SU-DHL-6 (cell line): ENCODE measurements at regions not wholly inside any gene's neighbourhood (a gene's known extent, or its start where the extent isn't known, plus 50 kb on each side); places are given as distances from the start of the nearest gene placed in this dataset.
"Not testable (repeated sequence)": the region's sequence is repeated elsewhere in the genome, so short reads cannot be mapped to it uniquely, and the experiment has no call there.

Experiments used
- H2AFZ ChIP-seq: fragments of 200-600 bp; sonication (generic); 2 replicates; pipeline ENCODE4 v1.6.1; 2014; ENCODE audit warnings: low read depth, mild to moderate bottlenecking, moderate library complexity, mixed read lengths, antibody characterized with exemption, low read length; ENCODE audit not compliant: severe bottlenecking
- H3F3A ChIP-seq: fragments of 200-600 bp; shearing (Covaris generic); 2 replicates; pipeline ENCODE4 v1.6.0; 2016; ENCODE audit warnings: antibody characterized with exemption, mild to moderate bottlenecking; ENCODE audit not compliant: insufficient read depth
- H3K27ac ChIP-seq: fragments of 200-600 bp; sonication (generic); 2 replicates; pipeline ENCODE4 v1.5.1; 2016; ENCODE audit warnings: low read depth, mild to moderate bottlenecking, low read length, moderate library complexity, mixed read lengths
- H3K27me3 ChIP-seq: fragments of 200-600 bp; sonication (generic), shearing (Covaris generic); 2 replicates; pipeline ENCODE4 v1.6.0; 2014; ENCODE audit warnings: mild to moderate bottlenecking, low read length
- H3K36me3 ChIP-seq: fragments of 200-600 bp; sonication (generic); 2 replicates; pipeline ENCODE4 v1.6.1; 2014; ENCODE audit warnings: mild to moderate bottlenecking, low read length, mixed read lengths
- H3K4me2 ChIP-seq: fragments of 300-600, 200-600 bp; shearing (Covaris generic), sonication (generic); 2 replicates; pipeline ENCODE4 v1.6.0; 2014; ENCODE audit warnings: low read length, low read depth, mild to moderate bottlenecking; ENCODE audit not compliant: poor library complexity, severe bottlenecking
- H3K4me3 ChIP-seq: fragments of 200-600 bp; sonication (generic); 2 replicates; pipeline ENCODE4 v1.5.1; 2014; ENCODE audit warnings: antibody characterized with exemption, low read length, mild to moderate bottlenecking, mixed read lengths; ENCODE audit not compliant: insufficient read depth, poor library complexity, severe bottlenecking
- H3K79me2 ChIP-seq: fragments of 200-600 bp; sonication (generic); 2 replicates; pipeline ENCODE4 v1.6.1; 2014; ENCODE audit warnings: mild to moderate bottlenecking, low read length, moderate library complexity; ENCODE audit not compliant: insufficient read depth
- H3K9ac ChIP-seq: fragments of 200-600 bp; sonication (generic); 2 replicates; pipeline ENCODE4 v1.7.0; 2014; ENCODE audit warnings: mild to moderate bottlenecking, low read length
- H3K9me2 ChIP-seq: fragments of 200-600 bp; sonication (generic); replicated peaks from 2 replicates; pipeline ENCODE4 v1.6.1; 2014; ENCODE audit warnings: low read length; ENCODE audit not compliant: insufficient read depth
- H3K9me3 ChIP-seq: fragments of 200-600 bp; sonication (generic); 2 replicates; pipeline ENCODE4 v1.6.1; 2014; ENCODE audit warnings: low read length, mixed read lengths; ENCODE audit not compliant: insufficient read depth
- H4K20me1 ChIP-seq: fragments of 200-600 bp; sonication (generic); 2 replicates; pipeline ENCODE4 v1.6.1; 2014; ENCODE audit warnings: low read depth, mild to moderate bottlenecking, antibody characterized with exemption, low read length, moderate library complexity, mixed read lengths

DNA sequence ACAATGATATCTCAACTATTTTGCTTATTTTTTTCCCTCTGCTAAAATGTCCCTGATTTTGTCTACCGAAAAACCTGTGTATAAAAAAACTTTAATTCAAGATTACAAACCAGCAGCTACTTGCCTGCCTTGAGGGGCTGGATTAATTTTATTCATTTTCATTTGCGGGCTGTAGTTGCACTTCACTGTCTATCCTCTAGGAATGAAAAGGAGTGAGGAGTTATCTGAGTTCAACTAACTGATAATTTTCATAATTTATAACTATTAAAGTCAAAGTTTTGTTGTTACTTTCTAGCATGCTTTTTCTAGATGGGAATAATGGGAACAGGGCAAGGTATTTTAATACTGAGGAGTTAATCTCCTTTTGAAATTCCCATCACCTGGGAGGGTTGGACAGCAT, 50.3 kb upstream of the AGTPBP1 start:
- H3K9me2 ChIP-seq, H4K20me1 ChIP-seq, H3K36me3 ChIP-seq, H3K4me2 ChIP-seq, H3K79me2 ChIP-seq, H2AFZ ChIP-seq, H3K27me3 ChIP-seq, H3K9ac ChIP-seq, H3K4me3 ChIP-seq, H3K9me3 ChIP-seq, H3F3A ChIP-seq, H3K27ac ChIP-seq: not testable (repeated sequence)

DNA sequence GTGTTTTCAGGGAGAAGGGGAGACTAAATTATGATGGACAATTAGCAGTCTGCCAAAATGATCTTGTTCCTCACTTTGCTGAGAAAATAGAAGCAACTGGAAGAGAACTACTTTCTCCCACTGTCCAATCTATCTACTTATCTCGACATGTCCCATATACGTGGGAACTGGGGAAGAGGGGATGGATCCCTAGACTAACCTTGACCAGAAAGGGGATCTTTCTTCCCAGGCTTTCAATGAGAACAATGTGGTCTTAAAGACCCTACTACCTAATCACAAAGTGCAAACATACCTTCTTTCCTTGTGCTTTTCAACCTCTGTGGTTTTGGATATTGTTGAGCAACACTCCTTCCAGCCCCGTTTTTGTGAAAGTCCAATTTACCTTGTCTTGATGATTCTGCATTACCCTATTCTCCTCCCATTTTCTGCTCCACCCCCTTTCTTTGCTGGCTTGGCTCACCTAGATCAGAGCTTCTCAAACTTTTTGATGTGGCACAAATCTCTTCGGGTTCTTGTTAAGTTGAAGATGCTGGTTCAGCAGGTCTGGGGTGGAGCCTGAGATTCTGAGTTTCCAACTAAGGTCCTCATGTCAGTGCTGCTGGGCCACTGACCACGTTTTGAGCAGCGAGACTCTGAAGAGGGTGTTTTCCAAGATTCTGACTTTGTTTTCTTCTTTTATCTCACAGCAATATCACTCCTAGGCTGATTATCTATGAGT, 61.4 kb upstream of the AGTPBP1 start:
- H3F3A ChIP-seq, H3K4me3 ChIP-seq, H3K27me3 ChIP-seq, H3K27ac ChIP-seq, H2AFZ ChIP-seq, H3K9me2 ChIP-seq, H4K20me1 ChIP-seq, H3K36me3 ChIP-seq, H3K9me3 ChIP-seq, H3K4me2 ChIP-seq, H3K79me2 ChIP-seq, H3K9ac ChIP-seq: not testable (repeated sequence)

DNA sequence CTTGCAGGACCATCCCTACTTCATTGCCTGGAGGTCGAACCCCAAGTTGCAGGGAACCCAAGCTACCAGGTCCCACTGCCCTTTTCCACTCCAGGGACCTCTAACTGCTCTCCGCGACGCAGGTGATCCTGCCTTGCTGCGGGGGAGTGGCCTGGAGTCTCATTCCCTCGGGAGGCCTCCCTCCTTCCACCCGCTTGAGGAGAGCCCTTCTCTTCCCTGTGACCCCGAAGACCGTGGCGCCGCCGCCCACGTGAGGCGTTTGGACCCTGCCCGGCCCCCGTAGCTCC, 63.0 kb upstream of the AGTPBP1 start:
- not testable (repeated sequence) for H3K9me3 ChIP-seq, H3K27ac ChIP-seq, H4K20me1 ChIP-seq, H3K79me2 ChIP-seq, H3F3A ChIP-seq, H3K27me3 ChIP-seq, H3K9me2 ChIP-seq, H3K36me3 ChIP-seq
- H2AFZ ChIP-seq = peak overlapping the region; percentile 80
- H3K4me3 ChIP-seq = peak overlapping the region; percentile 77
- peak overlapping the region; percentile 71 for H3K4me2 ChIP-seq
- peak overlapping the region; percentile 72 for H3K9ac ChIP-seq

GRCh38 chr9:85805134-85806005, 63.6 kb upstream of the AGTPBP1 start:
- H3F3A ChIP-seq, H3K79me2 ChIP-seq, H4K20me1 ChIP-seq, H3K36me3 ChIP-seq, H3K9me3 ChIP-seq, H3K9me2 ChIP-seq, H3K27ac ChIP-seq, H3K27me3 ChIP-seq: not testable (repeated sequence)
- peak overlapping the region; percentile 80 for H2AFZ ChIP-seq
- peak overlapping the region; percentile 77 for H3K4me3 ChIP-seq
- H3K4me2 ChIP-seq = peak overlapping the region; percentile 71
- peak overlapping the region; percentile 72 for H3K9ac ChIP-seq

DNA sequence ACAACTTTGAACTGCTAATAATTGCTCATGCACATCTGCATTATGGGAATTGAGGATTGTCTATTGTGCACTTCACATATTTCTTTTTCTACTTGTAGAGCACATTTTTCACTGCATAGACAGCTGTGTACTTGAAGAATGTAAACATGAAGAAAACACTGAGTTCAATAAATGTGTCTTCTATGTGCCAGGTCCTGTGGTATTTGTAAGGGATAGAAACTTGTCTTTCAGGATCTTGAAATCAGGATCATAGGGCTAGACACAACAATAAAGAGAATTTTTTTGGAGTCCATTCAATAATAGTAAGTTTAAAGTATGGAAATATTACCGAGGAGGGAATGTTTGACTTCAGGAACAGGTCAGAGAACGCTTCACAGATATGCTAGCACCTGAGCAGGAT, 66.6 kb upstream of the AGTPBP1 start:
- not testable (repeated sequence) for H3K9ac ChIP-seq, H3K4me3 ChIP-seq, H3K4me2 ChIP-seq

DNA sequence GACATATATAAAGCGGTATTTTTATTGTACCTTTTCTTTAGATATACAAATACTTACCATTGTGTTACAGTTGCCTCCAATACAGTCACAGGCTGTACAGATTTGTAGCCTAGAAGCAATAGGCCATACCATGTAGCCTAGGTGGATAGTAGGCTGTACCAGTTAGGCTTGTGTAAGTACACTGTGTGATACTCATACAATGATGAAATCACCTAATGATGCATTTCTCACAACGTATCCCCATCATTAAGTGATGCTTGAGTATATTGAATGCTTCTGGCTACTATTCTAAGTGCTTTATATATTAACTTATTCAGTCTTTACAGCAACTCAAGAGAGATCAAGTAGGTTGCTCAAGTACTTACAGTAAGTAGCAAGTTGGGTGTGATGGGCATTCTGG, 71.6 kb upstream of the AGTPBP1 start:
- H3K36me3 ChIP-seq, H3K9ac ChIP-seq, H4K20me1 ChIP-seq, H3F3A ChIP-seq, H3K27ac ChIP-seq, H3K9me2 ChIP-seq, H3K4me2 ChIP-seq, H3K9me3 ChIP-seq, H3K79me2 ChIP-seq, H3K27me3 ChIP-seq, H2AFZ ChIP-seq, H3K4me3 ChIP-seq: not testable (repeated sequence)

More for the DNA sequence above, 66.6 kb upstream of the AGTPBP1 start:
- H3F3A ChIP-seq, H2AFZ ChIP-seq, H3K9me2 ChIP-seq, H3K36me3 ChIP-seq, H3K79me2 ChIP-seq, H3K27me3 ChIP-seq, H3K9me3 ChIP-seq, H4K20me1 ChIP-seq, H3K27ac ChIP-seq: not testable (repeated sequence)

DNA sequence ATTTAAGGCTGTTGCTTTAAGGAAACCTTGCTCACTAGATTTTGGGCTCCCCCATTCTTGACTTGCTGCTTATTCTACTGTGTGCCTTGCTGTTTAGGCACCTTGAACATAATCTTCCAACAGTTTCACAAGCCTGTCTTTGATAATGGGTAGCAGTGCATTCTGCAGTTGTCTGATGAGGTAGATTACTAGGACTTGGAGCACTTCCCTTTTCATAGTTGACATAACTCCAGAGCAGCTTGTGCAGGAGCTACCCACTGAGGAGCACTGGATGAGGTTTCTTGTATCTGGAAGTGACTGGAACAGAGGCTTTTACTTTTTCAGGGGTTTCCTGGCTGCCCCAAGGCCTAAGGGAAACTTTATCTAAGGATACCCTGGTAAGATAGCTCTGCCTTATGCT, 73.0 kb upstream of the AGTPBP1 start:
- H3K4me2 ChIP-seq, H3K36me3 ChIP-seq, H3K27ac ChIP-seq, H4K20me1 ChIP-seq, H3K4me3 ChIP-seq, H3K79me2 ChIP-seq, H3K9me3 ChIP-seq, H3F3A ChIP-seq, H3K9me2 ChIP-seq, H2AFZ ChIP-seq, H3K9ac ChIP-seq, H3K27me3 ChIP-seq: not testable (repeated sequence)

DNA sequence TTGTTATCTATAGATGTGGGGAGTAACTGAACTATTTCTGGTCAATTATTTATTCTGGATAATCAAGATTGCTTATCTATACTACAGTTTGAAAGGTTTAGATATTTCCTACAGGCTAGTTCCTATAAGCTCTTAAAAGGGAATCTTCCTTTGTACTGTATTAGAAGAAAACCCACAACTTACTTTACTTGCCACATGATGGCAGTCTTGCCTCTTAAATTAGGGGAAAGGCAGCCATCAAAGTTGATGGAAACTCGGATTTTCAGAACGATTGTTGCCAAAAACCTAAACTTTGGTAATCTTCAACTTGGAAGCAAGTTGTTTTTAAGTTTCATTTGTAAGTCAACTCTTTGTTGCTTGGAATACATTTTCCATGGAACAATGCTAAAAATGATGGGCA, 77.2 kb upstream of the AGTPBP1 start:
- H3K4me3 ChIP-seq, H3K9me3 ChIP-seq, H3K9me2 ChIP-seq, H4K20me1 ChIP-seq, H3K27me3 ChIP-seq, H3K4me2 ChIP-seq, H3F3A ChIP-seq, H3K36me3 ChIP-seq, H3K27ac ChIP-seq, H2AFZ ChIP-seq, H3K79me2 ChIP-seq, H3K9ac ChIP-seq: not testable (repeated sequence)
